GM23338 (cell line): ENCODE measurements at regions not wholly inside any gene's neighbourhood (a gene's known extent, or its start where the extent isn't known, plus 50 kb on each side); places are given as distances from the start of the nearest gene placed in this dataset.

Source experiments
- ATAC-seq: fragments of 200-7000 bp; cut with Tn5 transposase; 3 replicates; pipeline ENCODE4 v1.9.1; 2020
- DNase-seq: peaks from one replicate; pipeline ENCODE4 v3.0.0-alpha.2; 2015; ENCODE audit warnings: low spot score
- H2AFZ ChIP-seq: fragments of 200-600 bp; sonication (generic); 2 replicates; pipeline ENCODE4 v1.8.0; 2016; ENCODE audit warnings: antibody characterized with exemption, mild to moderate bottlenecking, moderate library complexity
- H3F3A ChIP-seq: fragments of 200-600 bp; sonication (generic); replicated peaks from 2 replicates; pipeline ENCODE4 v1.8.0; 2017; ENCODE audit warnings: antibody characterized with exemption, mixed run types, low read depth
- H3K27ac ChIP-seq: fragments of 200-600 bp; sonication (generic); 2 replicates; pipeline ENCODE4 v1.6.1; 2016; ENCODE audit warnings: low read depth
- H3K27me3 ChIP-seq: fragments of 200-600 bp; sonication (generic); 2 replicates; pipeline ENCODE4 v1.8.0; 2016; ENCODE audit warnings: mild to moderate bottlenecking, mixed run types, moderate library complexity; ENCODE audit not compliant: insufficient read depth
- H3K36me3 ChIP-seq: fragments of 200-600 bp; sonication (generic); 2 replicates; pipeline ENCODE4 v1.8.0; 2016; ENCODE audit warnings: mild to moderate bottlenecking; ENCODE audit not compliant: insufficient read depth
- H3K4me1 ChIP-seq: fragments of 200-600 bp; sonication (generic); 2 replicates; pipeline ENCODE4 v1.8.0; 2016; ENCODE audit warnings: mild to moderate bottlenecking, moderate library complexity; ENCODE audit not compliant: insufficient read depth
- H3K4me2 ChIP-seq: fragments of 200-600 bp; sonication (generic); 2 replicates; pipeline ENCODE4 v1.7.1; 2017; ENCODE audit warnings: mixed run types
- H3K4me3 ChIP-seq: fragments of 200-600 bp; sonication (generic); 2 replicates; pipeline ENCODE4 v1.6.1; 2016; ENCODE audit warnings: mixed run types
- H3K79me2 ChIP-seq: fragments of 200-600 bp; sonication (generic); replicated peaks from 2 replicates; pipeline ENCODE4 v1.8.0; 2017; ENCODE audit warnings: mild to moderate bottlenecking; ENCODE audit not compliant: insufficient read depth
- H3K9me2 ChIP-seq: fragments of 200-600 bp; sonication (generic); 2 replicates; pipeline ENCODE4 v1.8.0; 2017; ENCODE audit not compliant: insufficient read depth
- H4K20me1 ChIP-seq: fragments of 200-600 bp; sonication (generic); replicated peaks from 2 replicates; pipeline ENCODE4 v1.8.0; 2017; ENCODE audit warnings: mild to moderate bottlenecking; ENCODE audit not compliant: insufficient read depth
- H3K27ac Mint-ChIP-seq: 2 replicates; pipeline ENCODE4 v1.8.0; 2020; ENCODE audit warnings: inconsistent platforms, mild to moderate bottlenecking, moderate library complexity, mixed read lengths
- H3K27me3 Mint-ChIP-seq: 3 replicates; pipeline ENCODE4 v1.8.0; 2022; ENCODE audit warnings: low read depth, mild to moderate bottlenecking, moderate library complexity, mixed read lengths, inconsistent platforms; ENCODE audit not compliant: insufficient read depth, poor library complexity
- H3K36me3 Mint-ChIP-seq: 3 replicates; pipeline ENCODE4 v1.8.0; 2021; ENCODE audit warnings: low read depth, mild to moderate bottlenecking, inconsistent platforms, moderate library complexity, mixed read lengths
- H3K4me1 Mint-ChIP-seq: 3 replicates; pipeline ENCODE4 v1.8.0; 2020; ENCODE audit warnings: mild to moderate bottlenecking, inconsistent platforms, mixed read lengths
- H3K4me3 Mint-ChIP-seq: 3 replicates; pipeline ENCODE4 v1.8.0; 2021; ENCODE audit warnings: moderate library complexity, mild to moderate bottlenecking, inconsistent platforms, mixed read lengths
- H3K9me3 Mint-ChIP-seq: 3 replicates; pipeline ENCODE4 v1.8.0; 2020; ENCODE audit warnings: moderate library complexity, mild to moderate bottlenecking, inconsistent platforms, mixed read lengths
- CREB1 ChIP-seq: fragments of 250-450 bp; sonication (Bioruptor Pico); IDR thresholded peaks from 2 replicates; pipeline ENCODE4 v1.5.0; 2020; ENCODE audit warnings: low read depth, mild to moderate bottlenecking, moderate library complexity
- CTCF ChIP-seq, 2 experiments: fragments of 200-600 bp in 1 of 2; sonication (generic) in 1 of 2; conservative IDR thresholded peaks; 2 replicates each; pipeline versions ENCODE4 v1.5.1 to v1.6.1; 2016 to 2017; ENCODE audit warnings: antibody characterized with exemption in 2 of 2, low read depth in 2 of 2, mild to moderate bottlenecking in 2 of 2, moderate library complexity in 1 of 2
- ETS1 ChIP-seq: IDR thresholded peaks from 2 replicates; pipeline ENCODE4 v1.6.1; 2016; ENCODE audit warnings: antibody characterized with exemption
- EZH2 ChIP-seq: fragments of 200-600 bp; sonication (generic); IDR thresholded peaks from one replicate; pipeline ENCODE4 v1.8.0; 2017; ENCODE audit warnings: antibody characterized with exemption, mild to moderate bottlenecking, low read depth; ENCODE audit not compliant: unreplicated experiment
- EZH2phosphoT487 ChIP-seq: fragments of 200-600 bp; sonication (generic); IDR thresholded peaks from one replicate; pipeline ENCODE4 v1.8.1; 2018; ENCODE audit warnings: antibody characterized with exemption; ENCODE audit not compliant: unreplicated experiment
- NANOG ChIP-seq: IDR thresholded peaks from 2 replicates; pipeline ENCODE4 v1.6.1; 2016; ENCODE audit warnings: antibody characterized with exemption, borderline replicate concordance
- POLR2AphosphoS5 ChIP-seq: IDR thresholded peaks from 2 replicates; pipeline ENCODE4 v1.6.1; 2016; ENCODE audit warnings: antibody characterized with exemption, low read depth
- ZNF462 ChIP-seq: fragments of 250-450 bp; sonication (Bioruptor Pico); IDR thresholded peaks from 2 replicates; pipeline ENCODE4 v1.5.0; 2020; ENCODE audit warnings: mild to moderate bottlenecking, moderate library complexity
- TF ChIP-seq, protein P1 (sequence below): IDR thresholded peaks from one replicate; pipeline ENCODE4 v1.6.1; 2018; ENCODE audit warnings: antibody characterized with exemption; ENCODE audit not compliant: unreplicated experiment

GRCh38 chr10:131847241-131847783, 53.5 kb upstream of the PPP2R2D start (continued):
- TF ChIP-seq ZNF462 (CRISPR knock-in tag) (no peak), NANOG (no peak), ETS1 (no peak), EZH2 (no peak)

DNA sequence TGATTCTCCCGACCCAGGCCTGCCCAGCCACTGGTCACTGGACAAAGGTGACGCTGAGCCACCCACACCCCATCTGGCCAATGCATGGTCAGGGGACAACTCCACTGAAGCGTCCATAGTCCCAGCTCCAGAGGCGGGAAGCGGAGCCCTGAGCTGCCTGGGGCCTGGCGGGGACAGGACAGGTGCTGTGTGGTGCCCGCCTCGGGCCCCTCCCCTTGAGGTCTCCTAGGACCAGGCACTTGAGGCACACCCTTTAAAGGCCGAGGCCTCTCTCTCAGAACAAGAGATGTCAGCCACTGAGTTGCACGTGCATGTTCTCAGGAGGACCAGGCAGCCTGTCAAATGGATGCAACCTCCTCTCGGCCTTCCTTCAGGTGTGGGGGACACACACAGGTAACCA, 52.5 kb upstream of the PPP2R2D start:
- H3K4me2 ChIP-seq = no peak overlapping the region
- no peaks in the 10 kb centered on the region; the same call in 2 of the 3 replicates for H3K9me3 Mint-ChIP-seq
- no peak overlapping the region for H3K27ac ChIP-seq
- H3K27ac Mint-ChIP-seq = no peak overlapping the region
- H3K9me2 ChIP-seq = no peaks in the 10 kb centered on the region
- no peaks in the 10 kb centered on the region for H3K4me1 ChIP-seq
- no peaks in the 10 kb centered on the region for H4K20me1 ChIP-seq
- H3K4me1 Mint-ChIP-seq = no peaks in the 10 kb centered on the region; the same call in 2 of the 3 replicates
- no peak overlapping the region for H3K4me3 ChIP-seq
- no peak overlapping the region for H2AFZ ChIP-seq
- H3K27me3 Mint-ChIP-seq = peaks cover 8% of the 10 kb centered on the region
- no peaks in the 10 kb centered on the region for H3K27me3 ChIP-seq
- no peak for DNase-seq
- ATAC-seq = no peak
- no peaks in the 10 kb centered on the region for H3K79me2 ChIP-seq
- no peaks in the 10 kb centered on the region for H3K36me3 ChIP-seq
- no peak overlapping the region for H3K4me3 Mint-ChIP-seq
- no peaks in the 10 kb centered on the region for H3K36me3 Mint-ChIP-seq
- TF ChIP-seq CTCF (conservative IDR thresholded peaks at IDR 0.05; ENCODE audit: low read depth in 2 of 2) (no peak), CREB1 (CRISPR knock-in tag) (no peak), ETS1 (no peak), EZH2phosphoT487 (no peak), NANOG (no peak), POLR2AphosphoS5 (no peak)
- TF ChIP-seq, protein P1, sequence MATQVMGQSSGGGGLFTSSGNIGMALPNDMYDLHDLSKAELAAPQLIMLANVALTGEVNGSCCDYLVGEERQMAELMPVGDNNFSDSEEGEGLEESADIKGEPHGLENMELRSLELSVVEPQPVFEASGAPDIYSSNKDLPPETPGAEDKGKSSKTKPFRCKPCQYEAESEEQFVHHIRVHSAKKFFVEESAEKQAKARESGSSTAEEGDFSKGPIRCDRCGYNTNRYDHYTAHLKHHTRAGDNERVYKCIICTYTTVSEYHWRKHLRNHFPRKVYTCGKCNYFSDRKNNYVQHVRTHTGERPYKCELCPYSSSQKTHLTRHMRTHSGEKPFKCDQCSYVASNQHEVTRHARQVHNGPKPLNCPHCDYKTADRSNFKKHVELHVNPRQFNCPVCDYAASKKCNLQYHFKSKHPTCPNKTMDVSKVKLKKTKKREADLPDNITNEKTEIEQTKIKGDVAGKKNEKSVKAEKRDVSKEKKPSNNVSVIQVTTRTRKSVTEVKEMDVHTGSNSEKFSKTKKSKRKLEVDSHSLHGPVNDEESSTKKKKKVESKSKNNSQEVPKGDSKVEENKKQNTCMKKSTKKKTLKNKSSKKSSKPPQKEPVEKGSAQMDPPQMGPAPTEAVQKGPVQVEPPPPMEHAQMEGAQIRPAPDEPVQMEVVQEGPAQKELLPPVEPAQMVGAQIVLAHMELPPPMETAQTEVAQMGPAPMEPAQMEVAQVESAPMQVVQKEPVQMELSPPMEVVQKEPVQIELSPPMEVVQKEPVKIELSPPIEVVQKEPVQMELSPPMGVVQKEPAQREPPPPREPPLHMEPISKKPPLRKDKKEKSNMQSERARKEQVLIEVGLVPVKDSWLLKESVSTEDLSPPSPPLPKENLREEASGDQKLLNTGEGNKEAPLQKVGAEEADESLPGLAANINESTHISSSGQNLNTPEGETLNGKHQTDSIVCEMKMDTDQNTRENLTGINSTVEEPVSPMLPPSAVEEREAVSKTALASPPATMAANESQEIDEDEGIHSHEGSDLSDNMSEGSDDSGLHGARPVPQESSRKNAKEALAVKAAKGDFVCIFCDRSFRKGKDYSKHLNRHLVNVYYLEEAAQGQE = no peak
- H3F3A ChIP-seq = no peaks in the 10 kb centered on the region
